K562 (cell line): ENCODE measurements at regions not wholly inside any gene's neighbourhood (a gene's known extent, or its start where the extent isn't known, plus 50 kb on each side); places are given as distances from the start of the nearest gene placed in this dataset.

ENCODE experiments used
- CBFA2T3 ChIP-seq: fragments of 450-650 bp; IDR thresholded peaks from 2 replicates; pipeline ENCODE4 v1.6.1; 2017
- CBX2 ChIP-seq: fragments of 200-600 bp; sonication (generic); IDR thresholded peaks from one replicate; pipeline ENCODE4 v1.6.1; 2012; ENCODE audit warnings: mild to moderate bottlenecking, low read length, inconsistent platforms; ENCODE audit not compliant: insufficient read depth, poor library complexity, severe bottlenecking
- CREB3L1 ChIP-seq: fragments of 450-650 bp; IDR thresholded peaks from 2 replicates; pipeline ENCODE4 v1.6.1; 2014; ENCODE audit warnings: low read depth, mild to moderate bottlenecking, moderate library complexity, borderline replicate concordance
- FOXK2 ChIP-seq, 2 experiments: fragments of 450-650 bp; IDR thresholded peaks in 1 of 2; conservative IDR thresholded peaks in 1 of 2; 2 replicates each; pipeline ENCODE4 v1.6.1; 2016; ENCODE audit warnings: low read depth in 2 of 2, mild to moderate bottlenecking in 1 of 2
- FOXM1 ChIP-seq, 2 experiments: fragments of 450-650 bp in 1 of 2; sonication (generic) in 1 of 2; formaldehyde crosslinking in 1 of 2; IDR thresholded peaks; 2 replicates each; pipeline versions ENCODE4 v1.6.1 to v1.9.0; 2017 to 2022; ENCODE audit warnings: low read depth in 2 of 2, mild to moderate bottlenecking in 2 of 2, missing genetic modification reagents in 1 of 2, moderate library complexity in 1 of 2
- HDAC2 ChIP-seq: fragments of 450-650 bp; IDR thresholded peaks from 2 replicates; pipeline ENCODE4 v1.6.1; 2016; ENCODE audit warnings: mild to moderate bottlenecking
- ID3 ChIP-seq, 2 experiments: fragments of 250-450 bp in 1 of 2; fragments of 450-650 bp in 1 of 2; sonication (Bioruptor Pico) in 1 of 2; IDR thresholded peaks; 2 replicates each; pipeline versions ENCODE4 v1.6.1 to v1.8.0; 2016 to 2021; ENCODE audit warnings: mild to moderate bottlenecking in 2 of 2, moderate library complexity in 2 of 2, missing compliant biosample characterization in 1 of 2, missing genetic modification characterization in 1 of 2
- MAX ChIP-seq: sonication (generic); formaldehyde crosslinking; IDR thresholded peaks from 2 replicates; pipeline ENCODE4 v1.9.0; 2022; ENCODE audit warnings: mild to moderate bottlenecking, missing genetic modification reagents
- NR3C1 ChIP-seq: sonication (generic); formaldehyde crosslinking; IDR thresholded peaks from 2 replicates; pipeline ENCODE4 v1.8.1; 2022; ENCODE audit warnings: missing genetic modification reagents
- PHTF2 ChIP-seq: fragments of 250-450 bp; sonication (Bioruptor Pico); IDR thresholded peaks from 2 replicates; pipeline ENCODE4 v1.5.0; 2021; ENCODE audit warnings: mild to moderate bottlenecking
- RHOXF2B ChIP-seq: fragments of 250-450 bp; sonication (Bioruptor Pico); conservative IDR thresholded peaks from 2 replicates; pipeline ENCODE4 v1.5.1; 2021
- SFPQ ChIP-seq: fragments of 200-400 bp; formaldehyde crosslinking; IDR thresholded peaks from 2 replicates; pipeline ENCODE4 v1.6.1; 2017; ENCODE audit warnings: mild to moderate bottlenecking, low read depth, low read length, moderate library complexity
- SP2 ChIP-seq: IDR thresholded peaks from 2 replicates; pipeline ENCODE4 v1.6.1; 2011; ENCODE audit warnings: mild to moderate bottlenecking, low read depth, low read length, moderate library complexity; ENCODE audit not compliant: poor library complexity, severe bottlenecking; ENCODE audit errors: extremely low read depth
- XRCC4 ChIP-seq: IDR thresholded peaks from one replicate; pipeline ENCODE4 v1.6.1; 2011; ENCODE audit not compliant: insufficient read depth, insufficient read length; ENCODE audit errors: extremely low read depth
- ZBTB17 ChIP-seq: fragments of 450-650 bp; formaldehyde crosslinking; IDR thresholded peaks from 2 replicates; pipeline ENCODE4 v1.4.0; 2020; ENCODE audit warnings: mild to moderate bottlenecking
- ZBTB8A ChIP-seq: fragments of 450-650 bp; IDR thresholded peaks from 2 replicates; pipeline ENCODE4 v1.6.1; 2018; ENCODE audit warnings: mild to moderate bottlenecking, moderate library complexity; ENCODE audit not compliant: partially characterized antibody
- ZNF395 ChIP-seq: fragments of 200-800 bp; sonication (Bioruptor generic); IDR thresholded peaks from 2 replicates; pipeline ENCODE4 v1.6.1; 2017; ENCODE audit warnings: missing genetic modification characterization, missing compliant biosample characterization

- TF ChIP-seq RHOXF2B (CRISPR knock-in tag) = no peak
- peak; percentile 88 for TF ChIP-seq ZBTB17 (CRISPR knock-in tag)
- TF ChIP-seq CBX2 = no peak
- no peak for TF ChIP-seq XRCC4
- TF ChIP-seq NR3C1 (CRISPR knock-in tag) = no peak; the same call in 1 of the 2 replicates
- no peak for TF ChIP-seq ZBTB8A
- TF ChIP-seq MAX (CRISPR knock-in tag) = no peak
- TF ChIP-seq SP2 = no peak
- TF ChIP-seq SFPQ = no peak
- no peak for TF ChIP-seq HDAC2
- TF ChIP-seq FOXK2 (conservative IDR thresholded peaks at IDR 0.05 in 1 of 2, IDR thresholded peaks at IDR 0.05 in 1 of 2; ENCODE audit: low read depth in 2 of 2) = peak; percentile 6 to 47; a peak in 2 of 4 replicates
- peak; percentile 91 for TF ChIP-seq FOXM1 (IDR thresholded peaks at IDR 0.05; ENCODE audit: low read depth)
- no peak; the same call in 1 of the 2 replicates for TF ChIP-seq FOXM1 (CRISPR knock-in tag; IDR thresholded peaks at IDR 0.05; ENCODE audit: low read depth)
- 0 out of 2 replicates have a peak, but pooled peaks have one; percentile 15 for TF ChIP-seq ZNF395 (CRISPR knock-in tag)
- TF ChIP-seq PHTF2 = no peak
- TF ChIP-seq CREB3L1 = peak; percentile 74; the same call in 1 of the 2 replicates
- no peak for TF ChIP-seq ID3 (CRISPR knock-in tag; IDR thresholded peaks at IDR 0.05)
- TF ChIP-seq ID3 (tag; IDR thresholded peaks at IDR 0.05) = peak; percentile 73; the same call in 1 of the 2 replicates
- no peak for TF ChIP-seq CBFA2T3
These were observed 109.8 kb downstream of the HFE start (continued) for GRCh38 chr6:26196846-26197635.
